VCaP (cell line): ENCODE measurements at regions not wholly inside any gene's neighbourhood (a gene's known extent, or its start where the extent isn't known, plus 50 kb on each side); places are given as distances from the start of the nearest gene placed in this dataset.
A peak's percentile ranks its signal among the peaks of the same experiment; 100 is the strongest.

Source experiments
- H3K27ac ChIP-seq: fragments of 450-650 bp; 2 replicates; pipeline ENCODE4 v1.5.1; 2017
- CTCF ChIP-seq: fragments of 450-650 bp; conservative IDR thresholded peaks from 2 replicates; pipeline ENCODE4 v1.5.1; 2017; ENCODE audit warnings: mild to moderate bottlenecking, moderate library complexity

- no peak for TF ChIP-seq CTCF
- no peak overlapping the region for H3K27ac ChIP-seq
These were observed 465.0 kb upstream of the SOX11 start for GRCh38 chr2:5227062-5227699.

- H3K27ac ChIP-seq, result no peak overlapping the region
- TF ChIP-seq CTCF, result no peak
These were observed 462.6 kb upstream of the SOX11 start for GRCh38 chr2:5229574-5229973.

GRCh38 chr2:5230444-5230843 lies 461.7 kb upstream of the SOX11 start:
- no peak for TF ChIP-seq CTCF
- H3K27ac ChIP-seq, result no peak overlapping the region

- no peak overlapping the region for H3K27ac ChIP-seq
- TF ChIP-seq CTCF, result no peak
These were observed 461.3 kb upstream of the SOX11 start for GRCh38 chr2:5230855-5231254.

GRCh38 chr2:5231287-5231686 lies 460.9 kb upstream of the SOX11 start:
- H3K27ac ChIP-seq, result no peak overlapping the region
- TF ChIP-seq CTCF, result no peak

GRCh38 chr2:5234563-5234962 lies 457.6 kb upstream of the SOX11 start:
- no peak for TF ChIP-seq CTCF
- H3K27ac ChIP-seq, result peak overlapping the region; percentile 16; the same call in 1 of the 2 replicates

- no peak for TF ChIP-seq CTCF
- H3K27ac ChIP-seq, result no peak overlapping the region
These were observed 456.5 kb upstream of the SOX11 start for GRCh38 chr2:5235701-5236100.
